ENCODE measurements at regions not wholly inside any gene's neighbourhood (a gene's known extent, or its start where the extent isn't known, plus 50 kb on each side); places are given as distances from the start of the nearest gene placed in this dataset.
"Not testable (repeated sequence)": the region's sequence is repeated elsewhere in the genome, so short reads cannot be mapped to it uniquely, and the experiment has no call there.

- POLR2A ChIA-PET, result interaction anchor here (0.6 kb wide), 1 partner anchor 1985 kb away, joined by 3 read pairs; no protein-coding TSS in a partner anchor
- no peak overlapping the region for H3K27ac Mint-ChIP-seq
- peaks cover 10% of the 10 kb centered on the region for H3K9me3 Mint-ChIP-seq
- H3K4me3 Mint-ChIP-seq, result no peak overlapping the region
- no peaks in the 10 kb centered on the region for H3K4me1 Mint-ChIP-seq
- CTCF ChIA-PET, result no interaction called here
- no peak for DNase-seq
- H3K27me3 Mint-ChIP-seq, result no peaks in the 10 kb centered on the region
- no peaks in the 10 kb centered on the region for H3K36me3 Mint-ChIP-seq (ENCODE audit: low read depth)
These were observed 440.4 kb upstream of the ERCC4 start for GRCh38 chr16:13479549-13479948.

GRCh38 chr16:13480801-13481200, 439.2 kb upstream of the ERCC4 start:
- POLR2A ChIA-PET, result no interaction called here
- H3K27me3 Mint-ChIP-seq, result no peaks in the 10 kb centered on the region
- CTCF ChIA-PET, result no interaction called here

GRCh38 chr16:13483121-13483520, 436.8 kb upstream of the ERCC4 start:
- ChIA-PET CTCF (no interaction called here), POLR2A (no interaction called here)
- H3K27me3 Mint-ChIP-seq, result no peaks in the 10 kb centered on the region
- H3K36me3 Mint-ChIP-seq (ENCODE audit: low read depth), result no peaks in the 10 kb centered on the region
- H3K4me1 Mint-ChIP-seq, result no peaks in the 10 kb centered on the region
- H3K9me3 Mint-ChIP-seq, result peaks cover 7% of the 10 kb centered on the region
- no peak overlapping the region for H3K27ac Mint-ChIP-seq
- no peak overlapping the region for H3K4me3 Mint-ChIP-seq
- no peak for DNase-seq

More at GRCh38 chr16:13480801-13481200, 439.2 kb upstream of the ERCC4 start:
- no peak for DNase-seq
- no peaks in the 10 kb centered on the region for H3K4me1 Mint-ChIP-seq
- H3K36me3 Mint-ChIP-seq (ENCODE audit: low read depth), result no peaks in the 10 kb centered on the region
- H3K27ac Mint-ChIP-seq, result no peak overlapping the region
- H3K9me3 Mint-ChIP-seq, result peaks cover 10% of the 10 kb centered on the region
- H3K4me3 Mint-ChIP-seq, result no peak overlapping the region

GRCh38 chr16:13489416-13489815, 430.5 kb upstream of the ERCC4 start:
- DNase-seq; H3K4me1 Mint-ChIP-seq; H3K27ac Mint-ChIP-seq; CTCF ChIA-PET; H3K27me3 Mint-ChIP-seq; H3K36me3 Mint-ChIP-seq (ENCODE audit: low read depth); POLR2A ChIA-PET; H3K4me3 Mint-ChIP-seq; H3K9me3 Mint-ChIP-seq: not testable (repeated sequence)

GRCh38 chr16:13492046-13492445, 427.9 kb upstream of the ERCC4 start:
- Mint-ChIP-seq H3K4me1 (no peaks in the 10 kb centered on the region), H3K36me3 (ENCODE audit: low read depth) (no peaks in the 10 kb centered on the region), H3K27ac (no peak overlapping the region), H3K4me3 (no peak overlapping the region), H3K9me3 (peaks cover 8% of the 10 kb centered on the region), H3K27me3 (no peaks in the 10 kb centered on the region)
- POLR2A ChIA-PET, result no interaction called here
- DNase-seq, result no peak
- CTCF ChIA-PET, result no interaction called here

- Mint-ChIP-seq H3K4me3 (no peak overlapping the region), H3K27me3 (no peaks in the 10 kb centered on the region), H3K27ac (no peak overlapping the region), H3K4me1 (no peaks in the 10 kb centered on the region), H3K9me3 (peaks cover 2% of the 10 kb centered on the region), H3K36me3 (ENCODE audit: low read depth) (no peaks in the 10 kb centered on the region)
- no peak for DNase-seq
- ChIA-PET POLR2A (no interaction called here), CTCF (no interaction called here)
These were observed 415.9 kb upstream of the ERCC4 start for GRCh38 chr16:13503960-13504635.

GRCh38 chr16:13507530-13507929, 412.4 kb upstream of the ERCC4 start:
- Mint-ChIP-seq H3K27ac (no peak overlapping the region), H3K4me1 (no peaks in the 10 kb centered on the region), H3K9me3 (peaks cover 8% of the 10 kb centered on the region), H3K36me3 (ENCODE audit: low read depth) (no peaks in the 10 kb centered on the region), H3K27me3 (no peaks in the 10 kb centered on the region), H3K4me3 (no peak overlapping the region)
- POLR2A ChIA-PET, result no interaction called here
- CTCF ChIA-PET, result no interaction called here
- no peak for DNase-seq

- DNase-seq, result no peak
- no peak overlapping the region for H3K27ac Mint-ChIP-seq
- no peaks in the 10 kb centered on the region for H3K4me1 Mint-ChIP-seq
- POLR2A ChIA-PET, result no interaction called here
- H3K4me3 Mint-ChIP-seq, result no peak overlapping the region
- CTCF ChIA-PET, result no interaction called here
- H3K9me3 Mint-ChIP-seq, result peaks cover 12% of the 10 kb centered on the region
- no peaks in the 10 kb centered on the region for H3K27me3 Mint-ChIP-seq
- H3K36me3 Mint-ChIP-seq (ENCODE audit: low read depth), result no peaks in the 10 kb centered on the region
These were observed 409.4 kb upstream of the ERCC4 start for GRCh38 chr16:13510425-13511151.

GRCh38 chr16:13517841-13518240, 402.1 kb upstream of the ERCC4 start:
- Mint-ChIP-seq H3K4me1 (no peaks in the 10 kb centered on the region), H3K36me3 (ENCODE audit: low read depth) (no peaks in the 10 kb centered on the region), H3K4me3 (no peak overlapping the region), H3K9me3 (peaks cover 25% of the 10 kb centered on the region), H3K27me3 (no peaks in the 10 kb centered on the region), H3K27ac (no peak overlapping the region)
- no peak for DNase-seq
- POLR2A ChIA-PET, result no interaction called here
- CTCF ChIA-PET, result no interaction called here

GRCh38 chr16:13519871-13520270, 400.1 kb upstream of the ERCC4 start:
- H3K9me3 Mint-ChIP-seq, result peaks cover 21% of the 10 kb centered on the region
- H3K36me3 Mint-ChIP-seq (ENCODE audit: low read depth), result no peaks in the 10 kb centered on the region
- CTCF ChIA-PET, result no interaction called here
- H3K4me1 Mint-ChIP-seq, result no peaks in the 10 kb centered on the region
- H3K4me3 Mint-ChIP-seq, result no peak overlapping the region
- POLR2A ChIA-PET, result no interaction called here
- no peak for DNase-seq
- H3K27me3 Mint-ChIP-seq, result no peaks in the 10 kb centered on the region
- H3K27ac Mint-ChIP-seq, result no peak overlapping the region

GRCh38 chr16:13521356-13521755, 398.6 kb upstream of the ERCC4 start:
- CTCF ChIA-PET, result no interaction called here

GRCh38 chr16:13527332-13527731, 392.6 kb upstream of the ERCC4 start:
- H3K27ac Mint-ChIP-seq, result no peak overlapping the region
- ChIA-PET POLR2A (no interaction called here), CTCF (no interaction called here)
- no peak for DNase-seq
- H3K36me3 Mint-ChIP-seq (ENCODE audit: low read depth), result no peaks in the 10 kb centered on the region
- no peak overlapping the region for H3K4me3 Mint-ChIP-seq
- H3K9me3 Mint-ChIP-seq, result peaks cover 15% of the 10 kb centered on the region
- H3K27me3 Mint-ChIP-seq, result no peaks in the 10 kb centered on the region
- H3K4me1 Mint-ChIP-seq, result no peaks in the 10 kb centered on the region

More at GRCh38 chr16:13521356-13521755, 398.6 kb upstream of the ERCC4 start:
- DNase-seq, result no peak
- Mint-ChIP-seq H3K4me3 (no peak overlapping the region), H3K27ac (no peak overlapping the region), H3K27me3 (no peaks in the 10 kb centered on the region), H3K9me3 (peaks cover 18% of the 10 kb centered on the region), H3K36me3 (ENCODE audit: low read depth) (no peaks in the 10 kb centered on the region), H3K4me1 (no peaks in the 10 kb centered on the region)
- POLR2A ChIA-PET, result no interaction called here

- Mint-ChIP-seq H3K27ac (no peak overlapping the region), H3K36me3 (ENCODE audit: low read depth) (no peaks in the 10 kb centered on the region), H3K4me3 (no peak overlapping the region), H3K4me1 (no peaks in the 10 kb centered on the region), H3K9me3 (peaks cover 19% of the 10 kb centered on the region), H3K27me3 (no peaks in the 10 kb centered on the region)
- CTCF ChIA-PET, result no interaction called here
- POLR2A ChIA-PET, result no interaction called here
- DNase-seq, result no peak
These were observed 391.3 kb upstream of the ERCC4 start for GRCh38 chr16:13528691-13529090.
